ENCODE measurements at regions not wholly inside any gene's neighbourhood (a gene's known extent, or its start where the extent isn't known, plus 50 kb on each side); places are given as distances from the start of the nearest gene placed in this dataset.

- ChIA-PET CTCF (no interaction called here), POLR2A (ENCODE audit: unreplicated experiment) (no interaction called here)
- no peaks in the 10 kb centered on the region for H3K9me2 ChIP-seq (ENCODE audit: insufficient read depth)
- BruUV-seq (replicated peaks) = no TSS peak
- H3K36me3 ChIP-seq (ENCODE audit: low read depth) = no peaks in the 10 kb centered on the region
- no peaks in the 10 kb centered on the region for H3K79me2 ChIP-seq (ENCODE audit: low read depth)
- no peaks in the 10 kb centered on the region for H3K4me1 ChIP-seq (replicated peaks; ENCODE audit: insufficient read depth)
- peaks cover 14% of the 10 kb centered on the region for H3K27me3 ChIP-seq (ENCODE audit: insufficient read depth, low read depth)
- no peak overlapping the region for H3K4me2 ChIP-seq
- no peaks in the 10 kb centered on the region for H3K9me3 ChIP-seq (ENCODE audit: insufficient read depth, low read depth)
- H3K4me3 ChIP-seq = no peak overlapping the region
- no peaks in the 10 kb centered on the region for H3F3A ChIP-seq (ENCODE audit: insufficient read depth, low read depth)
- H4K20me1 ChIP-seq (ENCODE audit: insufficient read depth) = no peaks in the 10 kb centered on the region
- no peak overlapping the region for H3K27ac ChIP-seq
- no peak for TF ChIP-seq CTCF (conservative IDR thresholded peaks at IDR 0.05)
- TF ChIP-seq EZH2 (IDR thresholded peaks at IDR 0.05; ENCODE audit: low read depth) = no peak
- no peak overlapping the region for H2AFZ ChIP-seq
- intact Hi-C loops (cut with micrococcal nuclease; ENCODE audit: unreplicated experiment) = no loop called here
- no peak for DNase-seq
These were observed 373.9 kb downstream of the TSN start for GRCh38 chr2:122129399-122129798.

- no peaks in the 10 kb centered on the region; the same call in 1 of the 2 replicates for H4K20me1 ChIP-seq (ENCODE audit: insufficient read depth)
- ChIA-PET POLR2A (ENCODE audit: unreplicated experiment) (no interaction called here), CTCF (no interaction called here)
- no TSS peak for BruUV-seq (replicated peaks)
- H3K36me3 ChIP-seq (ENCODE audit: low read depth) = no peaks in the 10 kb centered on the region
- no peak overlapping the region for H2AFZ ChIP-seq
- no peaks in the 10 kb centered on the region for H3K79me2 ChIP-seq (ENCODE audit: low read depth)
- H3K4me3 ChIP-seq = no peak overlapping the region
- H3K4me2 ChIP-seq = no peak overlapping the region
- no peak for TF ChIP-seq EZH2 (IDR thresholded peaks at IDR 0.05; ENCODE audit: low read depth)
- no peak for TF ChIP-seq CTCF (conservative IDR thresholded peaks at IDR 0.05)
- H3F3A ChIP-seq (ENCODE audit: insufficient read depth, low read depth) = no peaks in the 10 kb centered on the region
- no peak overlapping the region for H3K27ac ChIP-seq
- DNase-seq = no peak
- peaks cover 23% of the 10 kb centered on the region for H3K27me3 ChIP-seq (ENCODE audit: insufficient read depth, low read depth)
- intact Hi-C loops (cut with micrococcal nuclease; ENCODE audit: unreplicated experiment) = no loop called here
- H3K9me2 ChIP-seq (ENCODE audit: insufficient read depth) = no peaks in the 10 kb centered on the region
- H3K4me1 ChIP-seq (replicated peaks; ENCODE audit: insufficient read depth) = no peaks in the 10 kb centered on the region
- H3K9me3 ChIP-seq (ENCODE audit: insufficient read depth, low read depth) = no peaks in the 10 kb centered on the region
These were observed 376.8 kb downstream of the TSN start for GRCh38 chr2:122132147-122132691.

GRCh38 chr2:122135021-122135937 lies 379.8 kb downstream of the TSN start:
- H3F3A ChIP-seq (ENCODE audit: insufficient read depth, low read depth) = no peaks in the 10 kb centered on the region
- H4K20me1 ChIP-seq (ENCODE audit: insufficient read depth) = no peaks in the 10 kb centered on the region; the same call in 1 of the 2 replicates
- H3K36me3 ChIP-seq (ENCODE audit: low read depth) = no peaks in the 10 kb centered on the region
- CTCF ChIA-PET = no interaction called here
- no peaks in the 10 kb centered on the region for H3K9me3 ChIP-seq (ENCODE audit: insufficient read depth, low read depth)
- TF ChIP-seq CTCF (conservative IDR thresholded peaks at IDR 0.05) = no peak
- no peak for TF ChIP-seq EZH2 (IDR thresholded peaks at IDR 0.05; ENCODE audit: low read depth)
- DNase-seq = no peak
- H3K4me2 ChIP-seq = no peak overlapping the region
- no peaks in the 10 kb centered on the region for H3K79me2 ChIP-seq (ENCODE audit: low read depth)
- no peaks in the 10 kb centered on the region for H3K9me2 ChIP-seq (ENCODE audit: insufficient read depth)
- H3K27ac ChIP-seq = no peak overlapping the region
- intact Hi-C loops (cut with micrococcal nuclease; ENCODE audit: unreplicated experiment) = loop anchor here (1.0 kb wide), 1 partner anchor 17 kb away; no protein-coding TSS in a partner anchor
- POLR2A ChIA-PET (ENCODE audit: unreplicated experiment) = no interaction called here
- no peak overlapping the region for H3K4me3 ChIP-seq
- no TSS peak for BruUV-seq (replicated peaks)
- H2AFZ ChIP-seq = no peak overlapping the region
- no peaks in the 10 kb centered on the region for H3K4me1 ChIP-seq (replicated peaks; ENCODE audit: insufficient read depth)
- peaks cover 31% of the 10 kb centered on the region for H3K27me3 ChIP-seq (ENCODE audit: insufficient read depth, low read depth)

Measured in PC-9 (cell line).